IMR-90 (cell line): ENCODE measurements at regions not wholly inside any gene's neighbourhood (a gene's known extent, or its start where the extent isn't known, plus 50 kb on each side); places are given as distances from the start of the nearest gene placed in this dataset.

Source experiments
- ATAC-seq: fragments of 200-7000 bp; cut with Tn5 transposase; 2 replicates; pipeline ENCODE4 v1.9.1; 2020; ENCODE audit warnings: low read depth, mild to moderate bottlenecking, moderate library complexity
- BruUV-seq: library from RNA; stranded (reverse); fragments of 400-500 nt; replicated peaks from 2 replicates; lab custom pipeline; 2021; lab: Mats Ljungman, UMichigan
- CTCF ChIA-PET: fragments of 300-600 bp; formaldehyde crosslinking; extraction: SDS; loops from one replicate; lab custom pipeline; 2021; ENCODE audit warnings: antibody characterized with exemption; lab: Yijun Ruan, JAX
- POLR2A ChIA-PET: fragments of 300-600 bp; sonication (Branson Sonifier 250); formaldehyde crosslinking; loops from one replicate; lab custom pipeline; 2022; ENCODE audit warnings: antibody characterized with exemption; ENCODE audit not compliant: unreplicated experiment; lab: Charles Lee
- DNase-seq: peaks from one replicate; pipeline ENCODE4 v3.0.0; 2013
- H2AFZ ChIP-seq: replicated peaks from 2 replicates; pipeline ENCODE3; 2013; ENCODE audit warnings: low read length, mild to moderate bottlenecking; ENCODE audit not compliant: poor library complexity
- H2AK5ac ChIP-seq: 2 replicates; pipeline ENCODE4 v1.6.1; 2013; ENCODE audit warnings: low read depth, low read length, inconsistent platforms
- H2AK9ac ChIP-seq: replicated peaks from 2 replicates; pipeline ENCODE3; 2013; ENCODE audit warnings: mild to moderate bottlenecking, low read depth, low read length, moderate library complexity; ENCODE audit not compliant: poor library complexity
- H2BK120ac ChIP-seq: 2 replicates; pipeline ENCODE4 v1.6.1; 2013; ENCODE audit warnings: low read depth, low read length, inconsistent platforms
- H2BK15ac ChIP-seq: 3 replicates; pipeline ENCODE4 v1.6.1; 2013; ENCODE audit warnings: low read depth, low read length, inconsistent platforms
- H2BK20ac ChIP-seq: 2 replicates; pipeline ENCODE4 v1.6.1; 2013; ENCODE audit warnings: low read depth, mild to moderate bottlenecking, inconsistent platforms, low read length, moderate library complexity
- H2BK5ac ChIP-seq: 2 replicates; pipeline ENCODE4 v1.6.1; 2013; ENCODE audit warnings: mild to moderate bottlenecking, low read depth, low read length, inconsistent platforms; ENCODE audit not compliant: poor library complexity, severe bottlenecking
- H3K14ac ChIP-seq: replicated peaks from 2 replicates; pipeline ENCODE4 v1.6.1; 2013; ENCODE audit warnings: low read depth, low read length, inconsistent platforms
- H3K18ac ChIP-seq: 2 replicates; pipeline ENCODE4 v1.6.1; 2013; ENCODE audit warnings: low read depth, low read length, control low read depth
- H3K23ac ChIP-seq: 2 replicates; pipeline ENCODE4 v1.6.1; 2013; ENCODE audit warnings: low read depth, low read length, inconsistent platforms
- H3K27ac ChIP-seq: 2 replicates; pipeline ENCODE4 v1.5.1; 2013; ENCODE audit warnings: mild to moderate bottlenecking, control low read depth, low read length; ENCODE audit not compliant: insufficient read depth
- H3K27me3 ChIP-seq: 2 replicates; pipeline ENCODE4 v1.6.1; 2013; ENCODE audit warnings: low read length; ENCODE audit not compliant: control insufficient read depth, insufficient read depth
- H3K36me3 ChIP-seq: 2 replicates; pipeline ENCODE4 v1.6.1; 2013; ENCODE audit warnings: low read length, mixed read lengths; ENCODE audit not compliant: control insufficient read depth, insufficient read depth
- H3K4ac ChIP-seq: 2 replicates; pipeline ENCODE4 v1.6.1; 2013; ENCODE audit warnings: low read depth, low read length, inconsistent platforms
- H3K4me1 ChIP-seq: 2 replicates; pipeline ENCODE4 v1.6.1; 2013; ENCODE audit warnings: low read length, mixed read lengths; ENCODE audit not compliant: control insufficient read depth, insufficient read depth
- H3K4me2 ChIP-seq: 2 replicates; pipeline ENCODE4 v1.6.1; 2013; ENCODE audit warnings: low read depth, mild to moderate bottlenecking, control low read depth, low read length, moderate library complexity
- H3K4me3 ChIP-seq: 2 replicates; pipeline ENCODE4 v1.5.1; 2013; ENCODE audit warnings: low read depth, mild to moderate bottlenecking, control low read depth, low read length, moderate library complexity; ENCODE audit not compliant: insufficient read depth
- H3K56ac ChIP-seq: 2 replicates; pipeline ENCODE4 v1.6.1; 2013; ENCODE audit warnings: low read length, inconsistent platforms; ENCODE audit not compliant: insufficient read depth; ENCODE audit errors: extremely low read depth
- H3K79me1 ChIP-seq, 2 experiments: 2 replicates each; pipeline ENCODE4 v1.6.1; 2013; ENCODE audit warnings: low read length in 2 of 2, inconsistent platforms in 1 of 2, low read depth in 1 of 2
- H3K9ac ChIP-seq: 2 replicates; pipeline ENCODE4 v1.6.1; 2013; ENCODE audit warnings: low read depth, low read length, control low read depth
- H3K9me1 ChIP-seq: 2 replicates; pipeline ENCODE4 v1.6.1; 2013; ENCODE audit warnings: low read length, inconsistent platforms; ENCODE audit not compliant: insufficient read depth
- H3K9me3 ChIP-seq: 2 replicates; pipeline ENCODE4 v1.6.1; 2013; ENCODE audit warnings: low read length; ENCODE audit not compliant: control insufficient read depth, insufficient read depth
- H4K20me1 ChIP-seq: 2 replicates; pipeline ENCODE4 v1.6.1; 2013; ENCODE audit warnings: low read length, inconsistent platforms; ENCODE audit not compliant: insufficient read depth
- H4K5ac ChIP-seq: 2 replicates; pipeline ENCODE4 v1.6.1; 2013; ENCODE audit warnings: mild to moderate bottlenecking, low read depth, low read length, control low read depth
- H4K8ac ChIP-seq, 2 experiments: 2 replicates each; pipeline ENCODE4 v1.6.1; 2013; ENCODE audit warnings: low read depth in 2 of 2, low read length in 2 of 2, control low read depth in 1 of 2, inconsistent platforms in 1 of 2
- H4K91ac ChIP-seq: 2 replicates; pipeline ENCODE4 v1.6.1; 2013; ENCODE audit warnings: low read depth, low read length, inconsistent platforms; ENCODE audit not compliant: insufficient read depth
- RFX5 ChIP-seq: IDR thresholded peaks from 2 replicates; pipeline ENCODE4 v1.8.0; 2012; ENCODE audit warnings: low read depth, mild to moderate bottlenecking, low read length, moderate library complexity
- WGBS, 2 experiments: methylation state at CpG; one replicate each; pipeline versions ENCODE4 v1.1.5 to v1.1.7; 2013; ENCODE audit warnings: missing lambda C conversion rate in 2 of 2; ENCODE audit not compliant: insufficient read length in 1 of 2; ENCODE audit errors: extremely low coverage in 2 of 2; 5-methylcytosine and 5-hydroxymethylcytosine counted together
- dilution Hi-C: fragments of 300-500 bp; cut with HindIII; formaldehyde crosslinking; loops from one replicate; pipeline ENCODE4 v1.14.3; 2018; ENCODE audit warnings: low sequenced_read_pairs; ENCODE audit not compliant: unreplicated experiment
- in situ Hi-C: fragments of 300-500 bp; cut with MboI; formaldehyde crosslinking; loops from 3 replicates; pipeline ENCODE4 v1.14.3; 2019; ENCODE audit warnings: low sequenced_read_pairs, inconsistent platforms, mixed read lengths
- intact Hi-C: fragments of 100-400 bp; cut with micrococcal nuclease; formaldehyde crosslinking; loops from 2 replicates; pipeline ENCODE4 v1.10.0; 2022
- TF ChIP-seq, protein P1 (sequence below): fragments of 150-350 bp; IDR thresholded peaks from 2 replicates; pipeline ENCODE4 v1.6.1; 2016; ENCODE audit warnings: low read depth, mild to moderate bottlenecking, low read length, moderate library complexity, borderline replicate concordance

DNA sequence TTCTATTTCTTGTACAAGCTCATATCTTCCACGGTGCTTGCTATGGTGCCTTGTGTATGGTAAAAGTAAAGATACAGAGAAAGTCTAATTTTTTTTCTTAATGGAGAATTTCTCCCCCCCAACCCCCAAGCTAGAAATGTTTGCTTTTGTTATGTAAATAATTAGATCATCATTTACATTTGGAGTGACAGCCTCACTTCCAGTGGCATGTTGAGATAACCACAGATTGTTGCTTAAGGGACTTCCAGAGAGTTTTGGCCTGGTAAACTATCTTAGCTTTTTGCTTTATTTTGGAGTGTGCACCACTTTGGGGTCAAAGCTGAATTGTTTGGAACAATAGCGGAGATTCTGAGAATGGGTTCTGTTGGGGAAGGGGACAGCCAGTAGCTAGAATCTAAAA lies 129.7 kb downstream of the ZNF365 start:
- no peak overlapping the region for H2AK5ac ChIP-seq
- no peaks in the 10 kb centered on the region for H3K36me3 ChIP-seq
- no peak overlapping the region for H3K56ac ChIP-seq
- ATAC-seq: peak; percentile 37
- H3K4me1 ChIP-seq: peaks cover 2% of the 10 kb centered on the region
- DNase-seq: no peak
- no peak overlapping the region for H3K9ac ChIP-seq
- no peaks in the 10 kb centered on the region for H3K79me1 ChIP-seq
- in situ Hi-C loops: no loop called here
- ChIA-PET CTCF (interaction anchor here (1.2 to 1.8 kb wide), 2 partner anchors 12 to 159 kb away, joined by 3 to 5 read pairs; no protein-coding TSS in a partner anchor), POLR2A (no interaction called here)
- H3K27me3 ChIP-seq: peaks cover 15% of the 10 kb centered on the region
- no peak overlapping the region for H3K4ac ChIP-seq
- H2AK9ac ChIP-seq: no peak overlapping the region
- no TSS peak for BruUV-seq
- H3K23ac ChIP-seq: no peak overlapping the region
- TF ChIP-seq, protein P1, sequence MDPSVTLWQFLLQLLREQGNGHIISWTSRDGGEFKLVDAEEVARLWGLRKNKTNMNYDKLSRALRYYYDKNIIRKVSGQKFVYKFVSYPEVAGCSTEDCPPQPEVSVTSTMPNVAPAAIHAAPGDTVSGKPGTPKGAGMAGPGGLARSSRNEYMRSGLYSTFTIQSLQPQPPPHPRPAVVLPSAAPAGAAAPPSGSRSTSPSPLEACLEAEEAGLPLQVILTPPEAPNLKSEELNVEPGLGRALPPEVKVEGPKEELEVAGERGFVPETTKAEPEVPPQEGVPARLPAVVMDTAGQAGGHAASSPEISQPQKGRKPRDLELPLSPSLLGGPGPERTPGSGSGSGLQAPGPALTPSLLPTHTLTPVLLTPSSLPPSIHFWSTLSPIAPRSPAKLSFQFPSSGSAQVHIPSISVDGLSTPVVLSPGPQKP: no peak
- no peak for TF ChIP-seq RFX5
- no peak overlapping the region for H3K18ac ChIP-seq
- no peak overlapping the region for H2AFZ ChIP-seq
- dilution Hi-C loops: no loop called here
- H2BK5ac ChIP-seq: no peak overlapping the region
- no peak overlapping the region for H4K5ac ChIP-seq
- no peak overlapping the region for H3K14ac ChIP-seq
- intact Hi-C loops: no loop called here
- no peak overlapping the region for H4K91ac ChIP-seq
- no peak overlapping the region for H2BK15ac ChIP-seq
- no peaks in the 10 kb centered on the region for H4K20me1 ChIP-seq
- no CpG with 5 or more reads among the region's 2 CpGs for WGBS, 2 experiments
- H3K4me3 ChIP-seq: no peak overlapping the region
- no peak overlapping the region for H4K8ac ChIP-seq
- no peak overlapping the region for H2BK20ac ChIP-seq
- no peak overlapping the region for H2BK120ac ChIP-seq
- no peaks in the 10 kb centered on the region for H3K9me1 ChIP-seq
- H3K9me3 ChIP-seq: peaks cover 5% of the 10 kb centered on the region
- no peak overlapping the region for H3K4me2 ChIP-seq
- no peak overlapping the region for H3K27ac ChIP-seq
